B cell (primary cell): ENCODE measurements at regions not wholly inside any gene's neighbourhood (a gene's known extent, or its start where the extent isn't known, plus 50 kb on each side); places are given as distances from the start of the nearest gene placed in this dataset.

Experiments
- ATAC-seq: fragments of 200-7000 bp; cut with Tn5 transposase; one replicate; pipeline ENCODE4 v1.10.0; 2021; ENCODE audit warnings: low read depth, mild to moderate bottlenecking, moderate number of reproducible peaks, moderate library complexity
- CTCF ChIA-PET: fragments of 350-600 bp; sonication (Branson Sonifier 250); formaldehyde crosslinking; loops from one replicate; lab custom pipeline; 2021; ENCODE audit warnings: antibody characterized with exemption, inconsistent platforms; lab: Charles Lee
- POLR2A ChIA-PET: fragments of 350-600 bp; sonication (Branson Sonifier 250); formaldehyde crosslinking; loops from one replicate; lab custom pipeline; 2021; ENCODE audit warnings: antibody characterized with exemption; lab: Charles Lee
- DNase-seq: peaks from one replicate; pipeline ENCODE4 v3.0.0; 2013
- H2AFZ ChIP-seq: 2 replicates; pipeline ENCODE4 v1.6.1; 2012; ENCODE audit warnings: mild to moderate bottlenecking, low read depth, low read length; ENCODE audit not compliant: insufficient read depth, poor library complexity, severe bottlenecking
- H3K27ac ChIP-seq, 2 donors: 1 replicate in 1 of 2; 2 replicates in 1 of 2; pipeline ENCODE4 v1.5.1; 2012 to 2013; ENCODE audit warnings: low read length in 2 of 2, mild to moderate bottlenecking in 2 of 2, moderate library complexity in 1 of 2
- H3K27me3 ChIP-seq, 4 experiments: fragments of 200-600 bp in 1 of 4; sonication (generic) in 1 of 4; replicated peaks in 1 of 4; 1 replicate in 2 of 4; 2 replicates in 2 of 4; pipeline versions ENCODE4 v1.6.1 to v1.7.0; 2013 to 2016; ENCODE audit warnings: low read length in 3 of 4, mild to moderate bottlenecking in 2 of 4, mixed read lengths in 1 of 4, moderate library complexity in 1 of 4; ENCODE audit not compliant: insufficient read depth in 4 of 4, control insufficient read depth in 3 of 4; ENCODE audit errors: control extremely low read depth in 1 of 4
- H3K36me3 ChIP-seq, 2 experiments: replicated peaks in 1 of 2; 1 replicate in 1 of 2; 2 replicates in 1 of 2; pipeline versions ENCODE4 v1.6.1 to v1.7.1; 2013; ENCODE audit warnings: low read length in 1 of 2; ENCODE audit not compliant: insufficient read depth in 2 of 2, control insufficient read depth in 1 of 2; ENCODE audit errors: control extremely low read depth in 1 of 2, extremely low read depth in 1 of 2
- H3K4me1 ChIP-seq, 2 donors: fragments of 200-600 bp in 1 of 2; sonication (generic) in 1 of 2; 1 replicate in 1 of 2; 2 replicates in 1 of 2; pipeline versions ENCODE4 v1.5.1 to v1.6.1; 2013 to 2017; ENCODE audit warnings: low read length in 2 of 2; ENCODE audit not compliant: control insufficient read depth in 2 of 2, insufficient read depth in 2 of 2
- H3K4me2 ChIP-seq: replicated peaks from 2 replicates; pipeline ENCODE3; 2012; ENCODE audit warnings: mild to moderate bottlenecking, low read depth, low read length; ENCODE audit not compliant: poor library complexity, severe bottlenecking
- H3K4me3 ChIP-seq, 5 experiments: fragments of 200-600 bp in 1 of 5; sonication (generic) in 1 of 5; 1 replicate in 3 of 5; 2 replicates in 2 of 5; pipeline versions ENCODE4 v1.5.1 to v1.7.0; 2011 to 2016; ENCODE audit warnings: low read length in 4 of 5, mild to moderate bottlenecking in 4 of 5, low read depth in 2 of 5, control low read depth in 1 of 5, moderate library complexity in 1 of 5; ENCODE audit not compliant: insufficient read depth in 1 of 5; ENCODE audit errors: control extremely low read depth in 1 of 5, extremely low read depth in 1 of 5
- H3K79me2 ChIP-seq: fragments of 200-600 bp; sonication (generic); one replicate; pipeline ENCODE4 v1.6.0; 2016; ENCODE audit warnings: low read length; ENCODE audit not compliant: control insufficient read depth, insufficient read depth
- H3K9ac ChIP-seq: fragments of 200-600 bp; sonication (generic); 2 replicates; pipeline ENCODE4 v1.6.1; 2017; ENCODE audit warnings: mild to moderate bottlenecking, low read length, moderate library complexity
- H3K9me3 ChIP-seq, 3 donors: one replicate each; pipeline versions ENCODE4 v1.6.1 to v1.7.1; 2013; ENCODE audit warnings: low read length in 2 of 3; ENCODE audit not compliant: control insufficient read depth in 2 of 3, insufficient read depth in 1 of 3; ENCODE audit errors: control extremely low read depth in 1 of 3
- H4K20me1 ChIP-seq: 2 replicates; pipeline ENCODE4 v1.6.0; 2012; ENCODE audit warnings: mild to moderate bottlenecking, low read length; ENCODE audit not compliant: insufficient read depth, control insufficient read depth, poor library complexity, severe bottlenecking
- H3K27ac Mint-ChIP-seq: one replicate; pipeline ENCODE4 v1.8.0; 2021; ENCODE audit warnings: mixed read lengths
- H3K27me3 Mint-ChIP-seq: one replicate; pipeline ENCODE4 v1.8.0; 2021; ENCODE audit warnings: mixed read lengths
- H3K4me1 Mint-ChIP-seq: one replicate; pipeline ENCODE4 v1.8.0; 2021; ENCODE audit warnings: mixed read lengths
- H3K4me3 Mint-ChIP-seq: one replicate; pipeline ENCODE4 v1.8.0; 2021; ENCODE audit warnings: mixed read lengths
- H3K9me3 Mint-ChIP-seq: one replicate; pipeline ENCODE4 v1.8.0; 2022; ENCODE audit warnings: mixed read lengths; ENCODE audit not compliant: insufficient read depth
- CTCF ChIP-seq: fragments of 200-600 bp; IDR thresholded peaks from one replicate; pipeline ENCODE4 v1.8.0; 2022; ENCODE audit warnings: antibody characterized with exemption, mild to moderate bottlenecking
- EZH2 ChIP-seq: IDR thresholded peaks from 2 replicates; pipeline ENCODE4 v1.6.1; 2012; ENCODE audit warnings: borderline replicate concordance, low read depth, mild to moderate bottlenecking, moderate library complexity, low read length; ENCODE audit not compliant: insufficient read depth, poor library complexity, severe bottlenecking
- WGBS: methylation state at CpG from one replicate; pipeline ENCODE4 v1.1.5; 2013; ENCODE audit warnings: missing lambda C conversion rate; ENCODE audit not compliant: insufficient coverage; 5-methylcytosine and 5-hydroxymethylcytosine counted together
- intact Hi-C: fragments of 100-400 bp; cut with micrococcal nuclease; formaldehyde crosslinking; loops from one replicate; pipeline ENCODE4 v1.10.0; 2022

GRCh38 chr13:37241786-37242185 is 136.3 kb upstream of the CSNK1A1L start:
- Histone ChIP-seq H3K36me3 (no peaks in the 10 kb centered on the region), H3K27me3 (no peaks in the 10 kb centered on the region), H3K9me3 (no peaks in the 10 kb centered on the region), H3K4me3 (no peak overlapping the region), H3K79me2 (no peaks in the 10 kb centered on the region), H3K9ac (no peak overlapping the region), H3K27ac (no peak overlapping the region), H3K4me1 (no peaks in the 10 kb centered on the region), H2AFZ (no peak overlapping the region), H3K4me2 (no peak overlapping the region), H4K20me1 (no peaks in the 10 kb centered on the region)
- Mint-ChIP-seq H3K27ac (no peak overlapping the region), H3K9me3 (peaks cover 5% of the 10 kb centered on the region), H3K4me1 (no peaks in the 10 kb centered on the region), H3K4me3 (no peak overlapping the region), H3K27me3 (no peaks in the 10 kb centered on the region)
- TF ChIP-seq CTCF (no peak), EZH2 (no peak)
- WGBS, result no CpG with 5 or more reads among the region's 4 CpGs
- ATAC-seq (no peak), DNase-seq (no peak)
- ChIA-PET POLR2A (no interaction called here), CTCF (no interaction called here)
- intact Hi-C loops, result no loop called here

- Mint-ChIP-seq H3K27me3 (no peaks in the 10 kb centered on the region), H3K4me1 (no peaks in the 10 kb centered on the region), H3K4me3 (no peak overlapping the region), H3K9me3 (peaks cover 4% of the 10 kb centered on the region), H3K27ac (no peak overlapping the region)
- H3K4me1 ChIP-seq, result no peaks in the 10 kb centered on the region
- no peak overlapping the region for H3K4me3 ChIP-seq
- H3K27ac ChIP-seq, result no peak overlapping the region
- ATAC-seq (no peak), DNase-seq (no peak)
- CTCF ChIA-PET, result no interaction called here
- H3K4me2 ChIP-seq, result no peak overlapping the region
- H2AFZ ChIP-seq, result no peak overlapping the region
- no peaks in the 10 kb centered on the region for H3K27me3 ChIP-seq
- H3K36me3 ChIP-seq, result no peaks in the 10 kb centered on the region
- TF ChIP-seq EZH2, result no peak
- POLR2A ChIA-PET, result no interaction called here
- intact Hi-C loops, result no loop called here
- peaks cover 0 to 5% (median 4%) of the 10 kb centered on the region in 3 donors for H3K9me3 ChIP-seq
- H3K79me2 ChIP-seq, result no peaks in the 10 kb centered on the region
- H3K9ac ChIP-seq, result no peak overlapping the region
- H4K20me1 ChIP-seq, result no peaks in the 10 kb centered on the region
Measured at GRCh38 chr13:37230346-37230745, 124.9 kb upstream of the CSNK1A1L start.
